MM.1S (cell line): ENCODE measurements at regions not wholly inside any gene's neighbourhood (a gene's known extent, or its start where the extent isn't known, plus 50 kb on each side); places are given as distances from the start of the nearest gene placed in this dataset.

Experiments used
- EZH2 ChIP-seq: fragments of 300-600 bp; sonication (generic); optimal IDR thresholded peaks from 2 replicates; pipeline ENCODE3; 2017; ENCODE audit warnings: low read depth, mild to moderate bottlenecking, antibody characterized with exemption, low read length, mixed read lengths
- EZH2phosphoT487 ChIP-seq: fragments of 300-600 bp; sonication (generic); IDR thresholded peaks from 2 replicates; pipeline ENCODE4 v1.6.1; 2018; ENCODE audit warnings: antibody characterized with exemption, low read length
- TF ChIP-seq, protein P1 (sequence below): fragments of 300-600 bp; sonication (generic); IDR thresholded peaks from 2 replicates; pipeline ENCODE4 v1.5.1; 2016; ENCODE audit warnings: antibody characterized with exemption, low read length, mixed read lengths

DNA sequence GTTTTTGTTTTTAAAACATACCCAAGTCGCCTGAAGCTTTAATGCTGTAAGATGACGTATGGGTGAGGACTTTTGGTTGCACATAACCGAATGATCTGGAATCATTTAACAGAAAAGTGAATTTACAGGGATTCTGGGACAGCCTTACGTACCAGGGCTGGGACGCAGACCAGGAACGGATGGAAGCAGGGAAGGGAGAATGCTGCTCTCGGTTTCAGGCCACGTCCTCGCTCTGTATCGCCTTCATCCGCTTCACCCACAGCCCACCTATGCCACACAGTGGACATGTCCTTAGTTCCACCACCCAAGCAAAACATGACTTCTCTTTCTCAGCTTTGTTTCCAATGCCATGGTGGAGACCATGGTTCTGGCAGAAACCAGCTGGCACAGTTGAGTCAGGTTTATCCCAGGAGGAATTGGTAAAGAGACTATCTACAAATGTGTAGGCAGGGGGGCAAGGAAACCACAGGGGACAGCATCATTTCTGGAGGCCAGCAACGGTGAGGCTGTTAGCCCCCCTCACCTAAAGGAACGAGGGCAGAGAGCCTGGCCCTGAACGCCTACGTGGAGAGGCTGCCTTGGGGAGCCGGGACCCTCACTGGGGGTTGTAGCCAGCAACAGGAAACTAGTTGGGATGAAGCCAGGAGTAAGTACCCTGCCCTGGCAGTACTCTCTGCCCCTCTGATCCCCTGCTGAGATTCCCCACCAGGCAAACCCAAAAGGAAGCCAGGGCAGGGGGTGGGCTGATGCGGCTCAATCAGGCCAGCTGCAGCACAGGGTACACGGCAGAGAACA, 132.5 kb downstream of the NDUFA10 start:
- TF ChIP-seq, protein P1, sequence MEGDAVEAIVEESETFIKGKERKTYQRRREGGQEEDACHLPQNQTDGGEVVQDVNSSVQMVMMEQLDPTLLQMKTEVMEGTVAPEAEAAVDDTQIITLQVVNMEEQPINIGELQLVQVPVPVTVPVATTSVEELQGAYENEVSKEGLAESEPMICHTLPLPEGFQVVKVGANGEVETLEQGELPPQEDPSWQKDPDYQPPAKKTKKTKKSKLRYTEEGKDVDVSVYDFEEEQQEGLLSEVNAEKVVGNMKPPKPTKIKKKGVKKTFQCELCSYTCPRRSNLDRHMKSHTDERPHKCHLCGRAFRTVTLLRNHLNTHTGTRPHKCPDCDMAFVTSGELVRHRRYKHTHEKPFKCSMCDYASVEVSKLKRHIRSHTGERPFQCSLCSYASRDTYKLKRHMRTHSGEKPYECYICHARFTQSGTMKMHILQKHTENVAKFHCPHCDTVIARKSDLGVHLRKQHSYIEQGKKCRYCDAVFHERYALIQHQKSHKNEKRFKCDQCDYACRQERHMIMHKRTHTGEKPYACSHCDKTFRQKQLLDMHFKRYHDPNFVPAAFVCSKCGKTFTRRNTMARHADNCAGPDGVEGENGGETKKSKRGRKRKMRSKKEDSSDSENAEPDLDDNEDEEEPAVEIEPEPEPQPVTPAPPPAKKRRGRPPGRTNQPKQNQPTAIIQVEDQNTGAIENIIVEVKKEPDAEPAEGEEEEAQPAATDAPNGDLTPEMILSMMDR: no peak
- TF ChIP-seq EZH2: no peak
- TF ChIP-seq EZH2phosphoT487: no peak
